Islet precursor cell (in vitro differentiated cells): ENCODE measurements at regions not wholly inside any gene's neighbourhood (a gene's known extent, or its start where the extent isn't known, plus 50 kb on each side); places are given as distances from the start of the nearest gene placed in this dataset.

ENCODE experiments used
- DNase-seq: peaks from one replicate; pipeline ENCODE4 v3.0.0-alpha.2; 2018

- DNase-seq: peak; percentile 22
Observed at GRCh38 chr14:105860615-105861580, 334.5 kb downstream of the TMEM121 start.

GRCh38 chr14:105861985-105862465, 335.6 kb downstream of the TMEM121 start:
- DNase-seq: no peak

DNA sequence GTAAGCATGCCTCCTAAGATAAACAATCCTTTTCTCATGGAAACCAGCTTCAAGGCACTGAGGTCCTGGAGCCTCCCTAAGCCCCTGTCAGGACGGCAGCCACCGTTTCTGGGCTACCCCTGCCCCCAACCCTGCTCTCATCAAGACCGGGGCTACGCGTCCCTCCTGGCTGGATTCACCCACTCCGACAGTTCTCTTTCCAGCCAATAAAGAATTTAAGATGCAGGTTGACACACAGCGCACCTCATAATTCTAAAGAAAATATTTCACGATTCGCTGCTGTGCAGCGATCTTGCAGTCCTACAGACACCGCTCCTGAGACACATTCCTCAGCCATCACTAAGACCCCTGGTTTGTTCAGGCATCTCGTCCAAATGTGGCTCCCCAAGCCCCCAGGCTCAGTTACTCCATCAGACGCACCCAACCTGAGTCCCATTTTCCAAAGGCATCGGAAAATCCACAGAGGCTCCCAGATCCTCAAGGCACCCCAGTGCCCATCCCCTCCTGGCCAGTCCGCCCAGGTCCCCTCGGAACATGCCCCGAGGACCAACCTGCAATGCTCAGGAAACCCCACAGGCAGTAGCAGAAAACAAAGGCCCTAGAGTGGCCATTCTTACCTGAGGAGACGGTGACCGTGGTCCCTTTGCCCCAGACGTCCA, 336.3 kb downstream of the TMEM121 start:
- peak; percentile 28 for DNase-seq

- peak; percentile 29 for DNase-seq
Observed at GRCh38 chr14:105863296-105864108, 337.1 kb downstream of the TMEM121 start.

- DNase-seq: peak; percentile 24
Observed at GRCh38 chr14:105864116-105864515, 337.7 kb downstream of the TMEM121 start.

DNA sequence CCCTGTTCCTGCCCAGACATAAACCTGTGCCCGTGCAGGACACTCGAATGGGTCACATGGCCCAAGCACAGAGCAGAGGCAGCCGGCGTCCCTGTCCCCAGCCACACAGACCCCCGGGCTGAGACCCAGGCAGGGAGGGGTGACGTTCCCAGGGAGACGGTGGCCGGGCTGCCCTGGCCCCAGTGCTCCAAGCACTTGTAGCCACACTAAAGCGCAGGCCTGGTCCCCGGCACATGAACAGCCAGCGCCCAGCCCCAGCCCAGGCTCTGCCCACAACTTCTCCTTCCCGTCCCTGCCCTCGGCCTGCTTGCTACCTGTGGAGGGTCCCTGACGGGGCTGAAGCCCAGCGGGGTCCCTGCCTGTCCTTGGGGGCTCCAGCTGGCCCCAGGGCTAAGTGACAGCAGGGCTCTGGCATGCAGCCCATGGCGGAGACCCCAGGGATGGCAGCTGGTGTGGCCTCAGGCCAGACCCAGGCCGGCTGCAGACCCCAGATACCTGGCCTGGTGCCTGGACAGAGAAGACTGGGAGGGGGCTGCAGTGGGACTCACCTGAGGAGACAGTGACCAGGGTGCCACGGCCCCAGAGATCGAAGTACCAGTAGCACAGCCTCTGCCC, 338.4 kb downstream of the TMEM121 start:
- DNase-seq: peak; percentile 48

DNA sequence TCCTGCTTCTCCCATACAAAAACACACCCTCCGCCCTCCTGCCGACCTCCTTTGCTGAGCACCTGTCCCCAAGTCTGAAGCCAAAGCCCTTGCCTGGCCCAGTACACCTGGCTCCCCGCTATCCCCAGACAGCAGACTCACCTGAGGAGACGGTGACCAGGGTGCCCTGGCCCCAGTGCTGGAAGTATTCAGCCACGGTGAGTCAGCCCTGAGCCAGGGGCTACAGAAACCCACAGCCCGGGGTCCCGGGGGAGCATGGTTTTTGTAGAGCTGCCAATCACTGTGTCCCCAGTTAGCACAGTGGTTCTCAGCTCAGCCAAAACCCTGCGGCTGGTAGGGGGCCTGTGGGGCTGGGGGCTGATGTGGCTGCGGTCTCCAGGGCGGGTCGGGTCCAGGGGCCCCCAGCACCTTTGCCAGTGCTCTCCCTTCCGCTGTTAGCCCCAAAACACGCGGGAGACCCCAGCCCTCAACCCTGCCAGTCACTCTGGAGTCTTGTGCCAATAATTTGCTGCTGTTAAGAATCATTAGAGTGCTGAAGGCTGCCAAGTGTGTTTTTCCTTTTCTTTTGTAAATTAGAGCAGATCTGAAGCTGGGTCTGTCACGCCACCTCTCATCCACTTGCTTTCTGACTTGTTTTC, 339.0 kb downstream of the TMEM121 start:
- DNase-seq: peak; percentile 22

- DNase-seq: peak; percentile 31
Observed at GRCh38 chr14:105865904-105866840, 339.8 kb downstream of the TMEM121 start.

- DNase-seq: peak; percentile 33
Observed at GRCh38 chr14:105866841-105867321, 340.5 kb downstream of the TMEM121 start.

- peak; percentile 31 for DNase-seq
Observed at GRCh38 chr14:105867961-105868599, 341.7 kb downstream of the TMEM121 start.

GRCh38 chr14:105871590-105871989, 345.2 kb downstream of the TMEM121 start:
- no peak for DNase-seq

DNA sequence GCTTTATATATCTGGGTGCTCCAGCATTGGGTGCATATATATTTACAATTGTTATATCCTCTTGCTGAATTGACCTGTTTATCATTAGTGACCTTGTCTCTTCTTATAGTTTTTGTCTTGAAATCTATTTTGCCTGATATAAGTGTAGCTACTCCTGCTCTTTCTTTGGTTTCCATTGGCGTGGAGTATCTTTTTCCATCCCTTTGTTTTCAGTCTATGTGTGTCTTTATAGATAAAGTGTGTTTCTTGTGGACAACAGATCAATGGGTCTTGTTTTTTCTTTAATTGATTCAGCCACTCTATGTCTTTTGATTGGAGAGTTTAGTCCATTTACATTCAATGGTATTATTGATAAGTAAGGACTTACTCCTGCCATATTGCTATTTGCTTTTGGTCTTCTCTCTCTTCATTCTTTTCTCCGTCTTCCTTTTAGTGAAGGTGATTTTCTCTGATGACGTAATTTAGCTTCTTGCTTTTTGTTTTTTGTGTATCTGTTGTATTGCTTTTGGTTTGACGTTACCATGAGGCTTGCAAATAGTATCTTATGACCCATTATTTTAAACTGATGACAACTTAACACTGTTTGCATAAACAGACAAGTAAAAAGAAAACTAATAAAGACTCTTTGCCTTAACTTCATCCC, 347.6 kb downstream of the TMEM121 start:
- DNase-seq: no peak

DNA sequence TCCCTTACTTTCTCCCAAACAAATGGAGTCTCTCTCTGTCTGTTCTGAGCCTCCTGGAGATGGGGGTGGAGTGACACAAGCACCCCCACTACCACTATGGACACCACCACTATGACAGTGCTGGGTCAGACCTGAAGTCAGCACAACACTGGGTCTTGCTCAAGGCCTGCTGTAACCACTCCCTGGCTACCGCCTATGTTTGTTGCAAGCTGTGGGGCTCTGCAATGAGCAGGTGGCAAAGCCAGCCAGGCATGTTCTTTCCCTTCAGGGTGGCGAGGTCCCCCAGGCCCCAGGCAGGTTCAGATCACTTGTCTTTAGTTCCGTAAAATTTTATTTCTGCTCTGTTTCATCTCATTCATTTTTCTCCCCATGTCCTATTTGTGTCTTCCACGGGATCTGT, 349.8 kb downstream of the TMEM121 start:
- DNase-seq: peak; percentile 18

DNA sequence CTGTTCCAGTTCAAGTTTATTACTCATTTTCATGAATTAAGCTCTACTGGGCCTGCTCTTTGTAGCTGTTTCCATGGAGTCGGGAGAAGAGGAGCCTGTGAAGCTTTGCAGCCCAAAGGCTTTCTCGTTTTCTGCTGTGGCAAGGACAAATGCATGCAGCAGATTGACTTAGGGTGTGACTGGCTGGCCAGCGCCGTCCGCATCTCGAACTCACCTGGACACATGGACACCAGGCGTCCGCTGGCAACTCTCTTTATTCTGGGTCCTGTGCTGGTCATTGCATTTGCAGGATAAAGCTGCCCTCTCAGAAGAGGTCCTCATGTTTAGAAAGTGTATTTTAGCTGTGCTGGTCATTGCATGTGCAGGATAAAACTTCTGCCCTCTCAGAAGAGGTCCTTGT, 350.4 kb downstream of the TMEM121 start:
- DNase-seq: peak; percentile 9

DNA sequence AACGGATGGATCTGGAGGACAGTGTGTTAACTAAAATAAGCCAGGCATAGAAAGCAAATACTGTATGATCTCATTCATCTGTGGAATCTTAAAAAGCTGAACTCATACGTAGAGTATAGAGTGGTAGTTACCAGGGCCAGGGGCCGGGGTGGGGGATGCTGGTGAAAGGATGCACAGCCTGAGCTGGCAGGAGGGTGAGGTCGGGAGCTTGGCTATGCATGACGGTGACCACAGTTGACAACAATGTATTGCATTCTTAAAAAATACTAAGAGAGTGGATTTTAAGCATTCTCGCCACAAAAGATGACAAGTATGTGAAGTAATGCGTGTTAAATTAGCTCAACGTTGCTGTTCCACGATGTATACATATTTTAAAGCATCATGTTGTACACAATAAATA, 351.3 kb downstream of the TMEM121 start:
- DNase-seq: peak; percentile 20

- DNase-seq: peak; percentile 13
Observed at GRCh38 chr14:105878125-105878524, 351.7 kb downstream of the TMEM121 start.

GRCh38 chr14:105878554-105878953, 352.2 kb downstream of the TMEM121 start:
- no peak for DNase-seq

- peak; percentile 18 for DNase-seq
Observed at GRCh38 chr14:105879503-105879866, 353.1 kb downstream of the TMEM121 start.

DNA sequence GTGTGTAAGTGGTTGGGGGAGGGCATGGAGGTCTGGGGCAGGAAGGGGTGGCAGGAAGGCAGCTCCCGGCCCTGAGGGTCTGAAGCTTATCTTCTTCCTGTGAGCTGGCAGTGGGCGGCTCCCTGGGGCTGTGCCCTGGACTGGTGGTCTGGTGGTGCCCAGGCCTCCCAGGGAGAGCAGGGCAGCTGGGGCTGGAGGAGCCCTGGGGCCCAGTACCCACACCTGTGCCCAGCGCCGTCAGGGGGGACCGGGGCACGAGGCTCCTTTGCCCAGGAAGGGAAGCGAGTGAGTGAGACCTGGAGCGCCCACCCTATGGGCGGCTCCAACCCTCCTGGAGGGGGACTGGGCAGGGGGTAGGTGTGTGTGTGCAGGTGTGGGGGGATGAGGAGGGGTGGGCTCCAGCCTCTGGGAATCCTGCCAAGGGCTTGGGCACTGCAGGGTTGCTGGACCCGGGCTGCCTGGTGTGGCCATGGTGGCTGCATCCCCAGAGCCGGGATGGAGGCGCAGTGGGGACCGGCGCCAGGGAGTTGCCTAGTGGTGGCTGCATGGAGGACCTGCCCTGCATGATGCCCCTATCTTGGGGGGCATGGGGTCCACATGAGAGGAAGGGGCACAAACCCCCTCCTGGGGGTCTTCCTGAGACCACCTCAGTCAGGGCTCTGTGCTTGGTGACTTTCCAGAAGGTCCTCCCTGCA, 353.6 kb downstream of the TMEM121 start:
- DNase-seq: peak; percentile 31
